Activated T-cell treated with anti-CD3 and anti-CD28 coated beads, Interleukin-2, amount 50 U/mL, for 72 hours (primary cell): ENCODE measurements at regions not wholly inside any gene's neighbourhood (a gene's known extent, or its start where the extent isn't known, plus 50 kb on each side); places are given as distances from the start of the nearest gene placed in this dataset.

Experiments used
- ATAC-seq, 2 donors: fragments of 150-1000 bp; cut with Tn5 transposase; replicated peaks in 1 of 2; 2 replicates each; pipeline ENCODE4 v1.10.0; 2021; ENCODE audit warnings: moderate library complexity in 2 of 2, mild to moderate bottlenecking in 1 of 2
- DNase-seq, 2 donors: peaks; one replicate each; pipeline ENCODE4 v3.0.0; 2021 to 2022; ENCODE audit warnings: mixed read lengths in 1 of 2
- H3K27ac Mint-ChIP-seq: one replicate; pipeline ENCODE4 v1.8.0; 2022; ENCODE audit warnings: mild to moderate bottlenecking, moderate library complexity, mixed read lengths
- H3K27me3 Mint-ChIP-seq: one replicate; pipeline ENCODE4 v1.8.0; 2022; ENCODE audit warnings: low read depth, mixed read lengths
- H3K36me3 Mint-ChIP-seq, 2 donors: one replicate each; pipeline ENCODE4 v1.8.0; 2022; ENCODE audit warnings: mixed read lengths in 2 of 2, mild to moderate bottlenecking in 1 of 2; ENCODE audit not compliant: insufficient read depth in 2 of 2
- H3K4me1 Mint-ChIP-seq: one replicate; pipeline ENCODE4 v1.8.0; 2022; ENCODE audit warnings: low read depth, mixed read lengths
- H3K4me3 Mint-ChIP-seq, 2 donors: one replicate each; pipeline ENCODE4 v1.8.0; 2022; ENCODE audit warnings: mild to moderate bottlenecking in 2 of 2, mixed read lengths in 2 of 2, moderate library complexity in 2 of 2
- H3K9me3 Mint-ChIP-seq, 2 donors: one replicate each; pipeline ENCODE4 v1.8.0; 2022; ENCODE audit warnings: mixed read lengths in 2 of 2

- Mint-ChIP-seq H3K4me3 (no peak overlapping the region), H3K27ac (no peak overlapping the region), H3K9me3 (peaks cover 0 to 1% of the 10 kb centered on the region in 2 donors), H3K4me1 (no peaks in the 10 kb centered on the region), H3K27me3 (no peaks in the 10 kb centered on the region), H3K36me3 (no peaks in the 10 kb centered on the region)
- ATAC-seq (no peak), DNase-seq (no peak)
These were observed 582.6 kb downstream of the PSAT1 start for GRCh38 chr9:78879324-78880100.

GRCh38 chr9:78881295-78881694 is 584.4 kb downstream of the PSAT1 start:
- no peak overlapping the region for H3K27ac Mint-ChIP-seq
- no peaks in the 10 kb centered on the region for H3K4me1 Mint-ChIP-seq
- DNase-seq = no peak
- H3K4me3 Mint-ChIP-seq = no peak overlapping the region
- H3K36me3 Mint-ChIP-seq = no peaks in the 10 kb centered on the region
- H3K27me3 Mint-ChIP-seq = no peaks in the 10 kb centered on the region
- ATAC-seq = no peak
- peaks cover 1% of the 10 kb centered on the region in 2 donors for H3K9me3 Mint-ChIP-seq

GRCh38 chr9:78882481-78882880 is 585.6 kb downstream of the PSAT1 start:
- no peak for DNase-seq
- H3K9me3 Mint-ChIP-seq = peaks cover 1% of the 10 kb centered on the region in 2 donors
- H3K27me3 Mint-ChIP-seq = no peaks in the 10 kb centered on the region
- H3K27ac Mint-ChIP-seq = no peak overlapping the region
- no peaks in the 10 kb centered on the region for H3K36me3 Mint-ChIP-seq
- no peak for ATAC-seq
- H3K4me3 Mint-ChIP-seq = no peak overlapping the region
- no peaks in the 10 kb centered on the region for H3K4me1 Mint-ChIP-seq

GRCh38 chr9:78884611-78885150 is 587.8 kb downstream of the PSAT1 start:
- Mint-ChIP-seq H3K27ac (no peak overlapping the region), H3K4me3 (no peak overlapping the region), H3K27me3 (no peaks in the 10 kb centered on the region), H3K36me3 (no peaks in the 10 kb centered on the region), H3K4me1 (no peaks in the 10 kb centered on the region), H3K9me3 (peaks cover 1% of the 10 kb centered on the region in 2 donors)
- ATAC-seq = no peak
- DNase-seq = no peak

GRCh38 chr9:78892182-78892581 is 595.3 kb downstream of the PSAT1 start:
- no peak overlapping the region for H3K27ac Mint-ChIP-seq
- DNase-seq = no peak
- H3K4me3 Mint-ChIP-seq = no peak overlapping the region
- no peaks in the 10 kb centered on the region for H3K27me3 Mint-ChIP-seq
- ATAC-seq = no peak
- H3K4me1 Mint-ChIP-seq = no peaks in the 10 kb centered on the region
- H3K36me3 Mint-ChIP-seq = peaks cover 0 to 2% of the 10 kb centered on the region in 2 donors
- H3K9me3 Mint-ChIP-seq = peaks cover 0 to 8% of the 10 kb centered on the region in 2 donors

- Mint-ChIP-seq H3K27ac (no peak overlapping the region), H3K27me3 (no peaks in the 10 kb centered on the region), H3K9me3 (peaks cover 0 to 8% of the 10 kb centered on the region in 2 donors), H3K4me3 (no peak overlapping the region), H3K4me1 (no peaks in the 10 kb centered on the region), H3K36me3 (peaks cover 0 to 2% of the 10 kb centered on the region in 2 donors)
- no peak for DNase-seq
- ATAC-seq = no peak
These were observed 595.8 kb downstream of the PSAT1 start for GRCh38 chr9:78892769-78893168.

GRCh38 chr9:78893774-78894401 is 597.0 kb downstream of the PSAT1 start:
- Mint-ChIP-seq H3K27ac (no peak overlapping the region), H3K4me3 (no peak overlapping the region), H3K27me3 (no peaks in the 10 kb centered on the region), H3K9me3 (peaks cover 0 to 8% of the 10 kb centered on the region in 2 donors), H3K4me1 (no peaks in the 10 kb centered on the region), H3K36me3 (peaks cover 0 to 2% of the 10 kb centered on the region in 2 donors)
- DNase-seq (no peak), ATAC-seq (no peak)

GRCh38 chr9:78896479-78896878 is 599.6 kb downstream of the PSAT1 start:
- Mint-ChIP-seq H3K4me3 (no peak overlapping the region), H3K4me1 (no peaks in the 10 kb centered on the region), H3K36me3 (no peaks in the 10 kb centered on the region), H3K27ac (no peak overlapping the region), H3K27me3 (no peaks in the 10 kb centered on the region), H3K9me3 (peaks cover 2% of the 10 kb centered on the region in 2 donors)
- DNase-seq (no peak), ATAC-seq (no peak)

- Mint-ChIP-seq H3K36me3 (no peaks in the 10 kb centered on the region), H3K9me3 (peaks cover 2% of the 10 kb centered on the region in 2 donors), H3K4me3 (no peak overlapping the region), H3K27me3 (no peaks in the 10 kb centered on the region), H3K27ac (no peak overlapping the region), H3K4me1 (no peaks in the 10 kb centered on the region)
- DNase-seq (no peak), ATAC-seq (no peak)
These were observed 601.3 kb downstream of the PSAT1 start for GRCh38 chr9:78898234-78898633.

- H3K4me3 Mint-ChIP-seq = no peak overlapping the region
- no peaks in the 10 kb centered on the region for H3K36me3 Mint-ChIP-seq
- H3K9me3 Mint-ChIP-seq = peaks cover 2 to 3% of the 10 kb centered on the region in 2 donors
- no peaks in the 10 kb centered on the region for H3K4me1 Mint-ChIP-seq
- ATAC-seq (no peak), DNase-seq (no peak)
- H3K27ac Mint-ChIP-seq = no peak overlapping the region
- H3K27me3 Mint-ChIP-seq = no peaks in the 10 kb centered on the region
These were observed 602.1 kb downstream of the PSAT1 start for GRCh38 chr9:78899006-78899405.

GRCh38 chr9:78900500-78900899 is 603.6 kb downstream of the PSAT1 start:
- Mint-ChIP-seq H3K4me3 (no peak overlapping the region), H3K27me3 (no peaks in the 10 kb centered on the region), H3K9me3 (peaks cover 2 to 3% of the 10 kb centered on the region in 2 donors), H3K4me1 (no peaks in the 10 kb centered on the region), H3K36me3 (no peaks in the 10 kb centered on the region), H3K27ac (no peak overlapping the region)
- DNase-seq (no peak), ATAC-seq (no peak)

GRCh38 chr9:78902051-78902450 is 605.1 kb downstream of the PSAT1 start:
- peaks cover 2 to 3% of the 10 kb centered on the region in 2 donors for H3K9me3 Mint-ChIP-seq
- H3K27ac Mint-ChIP-seq = no peak overlapping the region
- no peaks in the 10 kb centered on the region for H3K36me3 Mint-ChIP-seq
- no peak for ATAC-seq
- DNase-seq = no peak
- no peaks in the 10 kb centered on the region for H3K4me1 Mint-ChIP-seq
- H3K27me3 Mint-ChIP-seq = no peaks in the 10 kb centered on the region
- no peak overlapping the region for H3K4me3 Mint-ChIP-seq

- Mint-ChIP-seq H3K4me3 (no peak overlapping the region), H3K27me3 (no peaks in the 10 kb centered on the region), H3K36me3 (no peaks in the 10 kb centered on the region), H3K27ac (no peak overlapping the region), H3K9me3 (peaks cover 2 to 5% of the 10 kb centered on the region in 2 donors), H3K4me1 (no peaks in the 10 kb centered on the region)
- DNase-seq = no peak
- ATAC-seq = no peak
These were observed 606.7 kb downstream of the PSAT1 start for GRCh38 chr9:78903581-78903980.
